GM19238 (cell line): ENCODE measurements at regions not wholly inside any gene's neighbourhood (a gene's known extent, or its start where the extent isn't known, plus 50 kb on each side); places are given as distances from the start of the nearest gene placed in this dataset.
"Not testable (repeated sequence)": the region's sequence is repeated elsewhere in the genome, so short reads cannot be mapped to it uniquely, and the experiment has no call there.

Experiments used
- DNase-seq: peaks from one replicate; pipeline ENCODE4 v3.0.0; 2011; ENCODE audit warnings: low spot score; ENCODE audit not compliant: insufficient read length

- DNase-seq = no peak
Measured at GRCh38 chr4:132085105-132085504, 1064.0 kb upstream of the PCDH10 start.

- no peak for DNase-seq
Measured at GRCh38 chr4:132094017-132094416, 1055.1 kb upstream of the PCDH10 start.

GRCh38 chr4:132097041-132097440 lies 1052.1 kb upstream of the PCDH10 start:
- no peak for DNase-seq

GRCh38 chr4:132101526-132101925 lies 1047.6 kb upstream of the PCDH10 start:
- no peak for DNase-seq

- DNase-seq = no peak
Measured at GRCh38 chr4:132108784-132109183, 1040.3 kb upstream of the PCDH10 start.

- DNase-seq = no peak
Measured at GRCh38 chr4:132114885-132115284, 1034.2 kb upstream of the PCDH10 start.

- not testable (repeated sequence) for DNase-seq
Measured at GRCh38 chr4:132122741-132123140, 1026.4 kb upstream of the PCDH10 start.

- no peak for DNase-seq
Measured at GRCh38 chr4:132123870-132124623, 1025.0 kb upstream of the PCDH10 start.

GRCh38 chr4:132124624-132124974 lies 1024.5 kb upstream of the PCDH10 start:
- no peak for DNase-seq

- DNase-seq = no peak
Measured at GRCh38 chr4:132125131-132125530, 1024.0 kb upstream of the PCDH10 start.

- no peak for DNase-seq
Measured at GRCh38 chr4:132132433-132132832, 1016.7 kb upstream of the PCDH10 start.

GRCh38 chr4:132169660-132170059 lies 979.4 kb upstream of the PCDH10 start:
- no peak for DNase-seq

GRCh38 chr4:132180020-132180427 lies 969.1 kb upstream of the PCDH10 start:
- no peak for DNase-seq

GRCh38 chr4:132195176-132195575 lies 953.9 kb upstream of the PCDH10 start:
- no peak for DNase-seq

- no peak for DNase-seq
Measured at GRCh38 chr4:132203618-132204017, 945.5 kb upstream of the PCDH10 start.

GRCh38 chr4:132214519-132214918 lies 934.6 kb upstream of the PCDH10 start:
- DNase-seq = no peak

GRCh38 chr4:132218406-132218805 lies 930.7 kb upstream of the PCDH10 start:
- no peak for DNase-seq

- no peak for DNase-seq
Measured at GRCh38 chr4:132227151-132227856, 921.8 kb upstream of the PCDH10 start.

- not testable (repeated sequence) for DNase-seq
Measured at GRCh38 chr4:132227857-132228165, 921.3 kb upstream of the PCDH10 start.

GRCh38 chr4:132228676-132229075 lies 920.4 kb upstream of the PCDH10 start:
- no peak for DNase-seq

- no peak for DNase-seq
Measured at GRCh38 chr4:132230025-132230424, 919.1 kb upstream of the PCDH10 start.

- no peak for DNase-seq
Measured at GRCh38 chr4:132238697-132239096, 910.4 kb upstream of the PCDH10 start.

- no peak for DNase-seq
Measured at GRCh38 chr4:132240081-132240480, 909.0 kb upstream of the PCDH10 start.
